Lower leg skin (tissue), 3 donors: ENCODE measurements at regions not wholly inside any gene's neighbourhood (a gene's known extent, or its start where the extent isn't known, plus 50 kb on each side); places are given as distances from the start of the nearest gene placed in this dataset.

Experiments used
- POLR2A ChIP-seq, 2 donors: fragments of 450-650 bp; IDR thresholded peaks; one replicate each; pipeline ENCODE4 v1.6.1; 2016 to 2017; ENCODE audit warnings: antibody characterized with exemption in 2 of 2, mild to moderate bottlenecking in 1 of 2, moderate library complexity in 1 of 2
- TF ChIP-seq, protein P1 (sequence below), 3 donors: fragments of 450-650 bp; IDR thresholded peaks; one replicate each; pipeline ENCODE4 v1.5.1; 2016; ENCODE audit warnings: antibody characterized with exemption in 3 of 3, mild to moderate bottlenecking in 3 of 3, moderate library complexity in 2 of 3

DNA sequence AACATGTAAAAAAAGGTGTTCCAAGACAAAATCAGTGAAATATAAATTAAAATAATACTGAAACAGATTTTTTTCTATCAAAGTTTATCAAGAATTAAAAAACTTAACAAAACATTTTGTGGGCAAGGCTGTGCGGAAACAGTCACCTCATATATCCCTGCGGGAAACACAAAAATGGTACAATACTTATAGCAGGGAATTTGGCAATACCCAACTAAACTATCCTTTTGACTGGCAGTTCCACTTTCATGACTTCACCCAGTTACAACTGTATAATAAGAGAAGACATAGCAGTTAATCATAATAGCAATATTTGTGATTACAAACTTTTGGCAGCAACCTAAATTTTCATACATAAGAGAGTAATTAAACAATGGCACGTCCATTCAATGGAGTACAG lies 121.5 kb upstream of the EGLN3 start:
- TF ChIP-seq, protein P1, sequence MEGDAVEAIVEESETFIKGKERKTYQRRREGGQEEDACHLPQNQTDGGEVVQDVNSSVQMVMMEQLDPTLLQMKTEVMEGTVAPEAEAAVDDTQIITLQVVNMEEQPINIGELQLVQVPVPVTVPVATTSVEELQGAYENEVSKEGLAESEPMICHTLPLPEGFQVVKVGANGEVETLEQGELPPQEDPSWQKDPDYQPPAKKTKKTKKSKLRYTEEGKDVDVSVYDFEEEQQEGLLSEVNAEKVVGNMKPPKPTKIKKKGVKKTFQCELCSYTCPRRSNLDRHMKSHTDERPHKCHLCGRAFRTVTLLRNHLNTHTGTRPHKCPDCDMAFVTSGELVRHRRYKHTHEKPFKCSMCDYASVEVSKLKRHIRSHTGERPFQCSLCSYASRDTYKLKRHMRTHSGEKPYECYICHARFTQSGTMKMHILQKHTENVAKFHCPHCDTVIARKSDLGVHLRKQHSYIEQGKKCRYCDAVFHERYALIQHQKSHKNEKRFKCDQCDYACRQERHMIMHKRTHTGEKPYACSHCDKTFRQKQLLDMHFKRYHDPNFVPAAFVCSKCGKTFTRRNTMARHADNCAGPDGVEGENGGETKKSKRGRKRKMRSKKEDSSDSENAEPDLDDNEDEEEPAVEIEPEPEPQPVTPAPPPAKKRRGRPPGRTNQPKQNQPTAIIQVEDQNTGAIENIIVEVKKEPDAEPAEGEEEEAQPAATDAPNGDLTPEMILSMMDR (IDR thresholded peaks at IDR 0.05): no peak
- no peak for TF ChIP-seq POLR2A (IDR thresholded peaks at IDR 0.05)
